SH-SY5Y (cell line): ENCODE measurements at regions not wholly inside any gene's neighbourhood (a gene's known extent, or its start where the extent isn't known, plus 50 kb on each side); places are given as distances from the start of the nearest gene placed in this dataset.

ENCODE experiments used
- GATA2 ChIP-seq: IDR thresholded peaks from 2 replicates; pipeline ENCODE4 v1.6.1; 2011; ENCODE audit warnings: mild to moderate bottlenecking, low read depth, low read length
- GATA3 ChIP-seq: IDR thresholded peaks from 2 replicates; pipeline ENCODE4 v1.6.1; 2011; ENCODE audit warnings: low read depth, mild to moderate bottlenecking, low read length, moderate library complexity

DNA sequence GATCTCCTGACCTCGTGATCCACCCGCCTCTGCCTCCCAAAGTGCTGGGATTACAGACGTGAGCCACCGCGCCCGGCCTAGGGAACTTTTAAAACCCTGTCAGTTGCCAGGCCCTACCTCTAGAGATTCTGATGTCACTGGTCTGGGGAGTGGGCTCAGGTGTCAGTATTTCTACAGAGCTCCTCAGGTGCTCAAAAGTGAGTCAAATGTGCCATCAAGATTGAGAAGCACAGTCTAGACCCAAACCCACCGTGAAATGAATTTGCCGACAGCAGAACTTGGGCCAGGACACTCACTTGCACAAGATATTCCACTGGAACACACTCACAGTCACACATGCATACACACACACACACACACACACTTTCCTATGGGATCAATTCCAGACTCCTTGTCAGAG is 215.5 kb downstream of the RRAGC start:
- TF ChIP-seq GATA2 (no peak), GATA3 (no peak)
